GM10266 (cell line): ENCODE measurements at regions not wholly inside any gene's neighbourhood (a gene's known extent, or its start where the extent isn't known, plus 50 kb on each side); places are given as distances from the start of the nearest gene placed in this dataset.
A peak's percentile ranks its signal among the peaks of the same experiment; 100 is the strongest.
"Not testable (repeated sequence)": the region's sequence is repeated elsewhere in the genome, so short reads cannot be mapped to it uniquely, and the experiment has no call there.

Experiments used
- DNase-seq: peaks from one replicate; pipeline ENCODE4 v3.0.0; 2012; ENCODE audit errors: extremely low spot score
- CTCF ChIP-seq: IDR thresholded peaks from 2 replicates; pipeline ENCODE4 v1.5.1; 2012; ENCODE audit warnings: mild to moderate bottlenecking, low read depth; ENCODE audit not compliant: control insufficient read depth, insufficient read depth; ENCODE audit errors: missing control alignments

- no peak for TF ChIP-seq CTCF
- no peak for DNase-seq
Observed at GRCh38 chr14:51365241-51365965, 125.4 kb downstream of the TMX1 start.

- DNase-seq: not testable (repeated sequence)
Observed at GRCh38 chr14:51366460-51366859, 126.4 kb downstream of the TMX1 start.

- DNase-seq: not testable (repeated sequence)
Observed at GRCh38 chr14:51366866-51367599, 127.0 kb downstream of the TMX1 start.

- no peak for TF ChIP-seq CTCF
- no peak for DNase-seq
Observed at GRCh38 chr14:51367600-51367931, 127.5 kb downstream of the TMX1 start.

- TF ChIP-seq CTCF: no peak
- no peak for DNase-seq
Observed at GRCh38 chr14:51368721-51369163, 128.7 kb downstream of the TMX1 start.

- peak; percentile 53 for DNase-seq
- peak; percentile 67 for TF ChIP-seq CTCF
Observed at GRCh38 chr14:51369814-51370213, 129.8 kb downstream of the TMX1 start.

GRCh38 chr14:51370758-51371386, 130.8 kb downstream of the TMX1 start:
- DNase-seq: no peak

GRCh38 chr14:51377186-51377585, 137.1 kb downstream of the TMX1 start:
- not testable (repeated sequence) for DNase-seq

More at GRCh38 chr14:51370758-51371386, 130.8 kb downstream of the TMX1 start:
- no peak for TF ChIP-seq CTCF
